ENCODE measurements at regions not wholly inside any gene's neighbourhood (a gene's known extent, or its start where the extent isn't known, plus 50 kb on each side); places are given as distances from the start of the nearest gene placed in this dataset.

DNA sequence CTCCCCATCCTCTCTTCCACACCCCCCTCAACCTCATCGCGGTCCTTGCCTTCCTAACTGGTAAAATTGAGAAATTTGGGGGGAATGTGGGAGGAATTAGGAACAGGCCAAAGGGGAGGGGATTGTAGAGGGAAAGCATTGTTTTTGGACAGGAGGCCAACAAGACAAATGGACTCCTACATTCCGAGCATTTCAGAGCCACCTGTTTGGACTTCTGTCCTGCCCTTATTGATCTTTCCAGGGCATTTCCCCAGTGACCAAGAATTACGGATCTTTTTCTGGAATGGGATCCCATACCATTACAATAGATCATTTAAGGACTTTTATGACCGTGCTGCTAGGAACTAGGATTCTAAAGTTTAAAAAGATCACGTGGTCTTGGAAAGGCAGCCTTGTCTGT lies 221.3 kb upstream of the ASIC2 start:
- DNase-seq (ENCODE audit: low read depth in 2 of 2), result no peak

DNA sequence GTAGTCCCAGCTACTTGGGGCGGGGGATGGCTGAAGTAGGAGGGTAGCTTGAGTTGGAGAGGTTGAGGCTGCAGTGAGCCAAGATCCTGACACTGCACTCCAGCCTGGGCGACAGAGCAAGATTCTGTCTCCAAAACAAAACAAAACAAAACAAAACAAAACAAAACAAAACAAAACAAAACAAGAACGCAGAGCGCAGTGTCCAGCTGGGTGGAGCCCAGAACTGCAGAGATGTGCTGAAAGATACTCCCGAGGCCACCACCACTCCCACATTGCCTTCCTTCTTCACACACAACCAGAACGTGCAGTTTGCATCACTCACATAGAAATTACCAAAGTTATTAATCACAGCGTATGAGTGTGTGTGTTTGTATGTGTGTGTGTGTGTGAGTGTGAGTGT lies 222.9 kb upstream of the ASIC2 start:
- DNase-seq (ENCODE audit: low read depth in 2 of 2), result no peak

DNA sequence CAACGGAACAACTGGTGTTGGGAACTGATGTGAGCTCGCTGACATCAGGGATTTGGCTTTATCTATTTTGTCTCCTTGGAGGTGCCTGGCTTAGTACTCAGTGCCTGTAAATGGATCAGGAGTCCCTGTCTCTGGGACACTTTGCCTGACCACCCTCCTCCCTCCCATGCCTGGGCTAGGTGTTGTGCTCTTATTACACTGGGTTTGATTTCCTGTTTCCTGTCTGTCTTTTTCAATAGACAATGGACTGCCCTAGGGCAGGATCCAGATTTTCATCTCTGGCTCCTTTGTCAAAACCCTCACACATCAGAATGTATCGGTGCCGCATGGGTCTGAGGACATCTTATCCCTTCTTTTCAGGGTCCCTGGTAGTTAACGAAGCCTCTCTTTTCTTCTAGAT lies 223.6 kb upstream of the ASIC2 start:
- DNase-seq (ENCODE audit: low read depth in 2 of 2), result no peak

- no peak for DNase-seq (ENCODE audit: low read depth in 2 of 2)
These were observed 224.7 kb upstream of the ASIC2 start for GRCh38 chr17:33517746-33518145.

- no peak for DNase-seq (ENCODE audit: low read depth in 2 of 2)
These were observed 226.6 kb upstream of the ASIC2 start for GRCh38 chr17:33519692-33520091.

GRCh38 chr17:33520426-33521330 lies 227.6 kb upstream of the ASIC2 start:
- DNase-seq (ENCODE audit: low read depth in 2 of 2), result no peak

GRCh38 chr17:33521784-33522183 lies 228.7 kb upstream of the ASIC2 start:
- DNase-seq (ENCODE audit: low read depth in 2 of 2), result no peak

GRCh38 chr17:33522623-33523022 lies 229.5 kb upstream of the ASIC2 start:
- no peak for DNase-seq (ENCODE audit: low read depth in 2 of 2)

- DNase-seq (ENCODE audit: low read depth in 2 of 2), result no peak
These were observed 230.5 kb upstream of the ASIC2 start for GRCh38 chr17:33523577-33523981.

DNA sequence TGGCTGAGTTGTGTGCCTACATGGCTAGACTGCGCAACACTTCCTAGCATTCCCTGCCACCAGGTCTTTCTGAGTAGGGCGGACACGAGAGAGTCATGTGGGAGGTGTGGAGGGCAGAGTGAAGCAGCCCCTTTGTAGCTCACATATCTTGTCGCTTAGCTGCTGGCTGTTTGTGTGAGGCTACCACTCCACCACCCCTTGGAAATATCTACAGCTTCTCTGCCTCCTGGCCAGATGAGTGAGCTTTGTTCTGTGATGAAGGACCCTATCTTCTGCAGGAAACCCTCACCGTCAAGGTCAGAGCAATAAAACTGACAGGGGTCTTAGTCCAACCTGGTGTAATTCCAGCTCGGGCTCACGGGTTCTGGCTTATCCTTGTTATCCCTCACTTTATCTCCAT lies 232.1 kb upstream of the ASIC2 start:
- DNase-seq (ENCODE audit: low read depth in 2 of 2), result no peak

GRCh38 chr17:33526717-33527116 lies 233.6 kb upstream of the ASIC2 start:
- DNase-seq (ENCODE audit: low read depth in 2 of 2), result no peak

DNA sequence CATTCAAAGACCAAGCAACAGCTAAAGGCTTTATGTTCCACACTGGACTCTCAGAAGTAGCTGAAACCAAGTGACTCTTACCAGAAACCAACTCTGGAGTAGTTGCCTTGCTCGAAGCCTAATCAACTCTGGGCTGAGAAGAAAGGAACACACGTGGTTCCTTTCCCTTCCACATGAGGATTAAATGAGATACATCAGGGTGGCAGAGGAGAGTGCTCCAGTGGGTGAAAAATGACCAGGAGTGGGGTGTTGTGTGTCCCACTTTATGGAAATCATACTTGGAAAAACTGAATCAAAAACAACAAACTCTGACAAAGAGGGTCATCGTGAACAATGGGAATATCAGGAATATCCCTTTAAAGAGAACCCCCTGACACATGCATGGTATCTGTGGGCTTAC lies 234.2 kb upstream of the ASIC2 start:
- no peak for DNase-seq (ENCODE audit: low read depth in 2 of 2)

DNA sequence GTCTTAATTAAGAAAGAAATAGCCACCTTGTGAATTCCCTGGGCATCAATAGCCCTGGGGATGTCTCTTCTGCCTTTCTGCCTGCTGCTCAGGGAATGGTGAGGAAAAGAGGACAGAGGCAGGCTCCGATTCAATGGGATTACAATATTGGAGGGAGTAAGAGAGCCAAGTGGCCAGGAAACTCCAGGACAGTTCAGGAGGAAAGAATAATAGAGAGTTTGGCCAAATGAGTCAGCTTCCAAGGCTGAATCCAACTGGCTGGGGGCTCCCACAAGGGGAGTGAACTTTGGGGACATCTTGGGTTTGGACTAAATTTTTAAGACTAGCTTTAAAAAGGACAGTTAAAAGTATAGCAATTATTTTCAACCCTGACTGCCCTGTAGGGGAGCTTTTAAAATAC lies 235.8 kb upstream of the ASIC2 start:
- no peak for DNase-seq (ENCODE audit: low read depth in 2 of 2)

DNA sequence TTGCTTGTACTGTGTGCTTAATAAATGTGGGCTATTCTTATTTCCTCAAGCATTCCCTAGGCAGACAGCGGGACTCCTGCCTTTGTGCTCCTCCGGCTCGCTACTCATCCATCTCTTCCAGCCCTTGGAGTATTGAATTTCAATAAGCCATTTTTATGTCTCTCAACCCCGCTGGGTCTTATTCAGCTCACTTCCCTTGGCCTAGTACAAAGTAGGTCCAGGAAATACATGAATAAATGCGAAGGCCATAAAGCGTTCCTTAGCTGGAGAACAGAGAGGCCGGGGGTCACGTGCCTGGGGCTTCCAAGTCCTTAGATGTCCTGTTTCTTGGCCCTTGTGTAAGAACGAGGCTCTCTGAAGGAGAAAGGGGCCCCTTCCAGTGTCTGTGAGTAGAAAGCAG lies 236.7 kb upstream of the ASIC2 start:
- no peak for DNase-seq (ENCODE audit: low read depth in 2 of 2)

DNA sequence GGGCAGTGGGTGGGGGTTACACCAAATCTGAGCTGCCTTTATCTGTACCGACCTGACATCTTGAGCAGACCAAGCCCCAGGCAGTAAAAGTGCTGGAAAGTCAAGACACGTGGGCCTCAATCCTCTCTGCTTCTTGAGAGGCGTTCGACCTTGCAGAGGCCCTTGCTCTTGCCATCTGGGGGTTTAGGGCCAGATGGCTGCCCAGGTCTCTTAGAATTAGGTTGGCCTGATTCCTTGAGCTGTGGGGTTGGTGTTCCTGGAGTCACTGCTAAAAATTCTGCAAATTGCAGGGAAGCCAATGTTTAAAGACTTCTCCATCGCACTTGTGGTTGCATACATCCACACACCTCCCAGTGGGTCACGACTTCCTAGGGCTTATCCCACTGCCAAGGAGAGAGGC lies 238.2 kb upstream of the ASIC2 start:
- no peak for DNase-seq (ENCODE audit: low read depth in 2 of 2)

- DNase-seq (ENCODE audit: low read depth in 2 of 2), result no peak
These were observed 241.0 kb upstream of the ASIC2 start for GRCh38 chr17:33534087-33534486.

GRCh38 chr17:33545124-33545523 lies 252.0 kb upstream of the ASIC2 start:
- no peak for DNase-seq (ENCODE audit: low read depth in 2 of 2)

DNA sequence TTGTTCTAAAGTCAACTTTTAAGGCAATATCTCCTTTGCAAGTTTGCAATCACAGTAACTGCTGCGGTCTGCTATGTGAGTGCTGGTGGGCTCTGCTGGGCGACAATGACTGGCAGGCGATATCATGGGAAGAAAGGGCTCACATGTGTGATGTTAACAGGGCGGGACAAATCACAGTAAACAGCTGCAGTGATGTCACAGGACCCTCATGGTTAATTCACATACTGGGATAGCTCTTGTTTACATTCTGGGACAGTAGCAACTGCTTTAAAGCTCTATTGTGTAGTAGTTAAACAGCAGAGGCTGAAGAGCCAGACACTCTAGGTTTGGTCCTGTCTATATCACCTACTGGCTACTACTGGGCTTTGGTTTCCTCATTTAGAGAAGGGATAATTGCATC lies 257.2 kb upstream of the ASIC2 start:
- no peak for DNase-seq (ENCODE audit: low read depth in 2 of 2)

DNA sequence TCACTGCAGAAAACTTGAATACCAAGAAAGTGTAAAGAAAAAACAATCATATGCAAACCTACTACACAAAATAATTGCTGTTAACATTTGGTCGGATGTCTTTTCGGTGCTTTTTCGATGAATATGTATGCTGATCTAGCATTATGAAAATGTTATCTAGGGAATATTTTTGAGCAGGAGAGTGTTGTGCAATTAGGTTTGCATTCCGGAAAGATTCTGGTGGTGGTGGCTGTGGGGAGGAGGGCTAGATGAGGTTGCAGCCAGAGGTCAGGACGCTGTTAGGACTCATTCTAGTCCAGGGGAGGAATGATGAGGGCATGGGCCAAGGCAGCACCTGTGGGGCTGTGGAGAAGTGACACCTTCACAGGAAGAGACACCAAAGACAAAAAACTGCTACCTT lies 258.0 kb upstream of the ASIC2 start:
- DNase-seq (ENCODE audit: low read depth in 2 of 2), result no peak

DNA sequence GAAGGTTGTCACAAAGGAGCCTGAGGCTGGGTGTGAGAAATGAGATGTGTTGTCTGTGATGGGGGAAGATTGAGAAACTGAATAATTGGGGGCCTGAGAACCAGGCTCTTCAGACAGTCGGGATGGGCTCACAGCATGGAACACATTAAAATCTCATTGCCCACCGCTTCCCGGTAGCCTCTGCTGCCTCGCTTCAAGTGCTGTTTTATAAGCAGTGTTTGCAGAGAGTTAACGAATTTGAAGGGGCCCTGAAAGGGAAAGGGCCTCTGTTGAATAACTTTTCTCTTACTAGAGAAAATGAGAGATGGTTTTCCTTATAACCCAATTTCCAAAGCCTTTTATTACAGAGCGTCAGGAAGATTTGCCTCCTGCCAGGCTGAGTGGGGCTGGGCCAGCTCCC lies 258.8 kb upstream of the ASIC2 start:
- DNase-seq (ENCODE audit: low read depth in 2 of 2), result no peak

GRCh38 chr17:33560165-33560564 lies 267.1 kb upstream of the ASIC2 start:
- DNase-seq (ENCODE audit: low read depth in 2 of 2), result peak; percentile 9

DNA sequence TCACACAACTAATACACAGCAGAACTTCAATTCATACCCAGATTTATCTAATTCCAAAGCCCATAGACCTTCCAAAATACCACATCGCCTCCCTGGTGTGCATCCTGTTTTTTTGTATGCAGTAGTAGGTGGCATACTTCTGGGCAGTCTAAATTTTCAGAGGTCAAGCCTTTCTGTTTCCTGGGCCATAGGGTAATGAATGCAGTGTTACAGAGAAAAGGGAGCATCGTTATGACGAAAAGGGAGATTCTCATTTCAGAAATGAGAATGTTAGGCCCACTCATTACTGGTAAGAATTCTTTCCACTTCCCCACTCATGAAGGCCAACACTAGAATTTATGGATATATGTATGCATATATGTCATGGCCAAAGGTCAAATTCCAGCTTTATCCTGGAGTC lies 267.8 kb upstream of the ASIC2 start:
- DNase-seq (ENCODE audit: low read depth in 2 of 2), result no peak

GRCh38 chr17:33561569-33562334 lies 268.7 kb upstream of the ASIC2 start:
- no peak for DNase-seq (ENCODE audit: low read depth in 2 of 2)

All from fibroblast of skin of left biceps (primary cell).